Stimulated activated CD8-positive, alpha-beta memory T cell treated with anti-CD3 and anti-CD28 coated beads, Interleukin-15, amount 100 ng/mL, for 1 hour (primary cell): ENCODE measurements at regions not wholly inside any gene's neighbourhood (a gene's known extent, or its start where the extent isn't known, plus 50 kb on each side); places are given as distances from the start of the nearest gene placed in this dataset.

Source experiments
- DNase-seq: peaks from one replicate; pipeline ENCODE4 v3.0.0-alpha.2; 2020; ENCODE audit warnings: low read depth

DNA sequence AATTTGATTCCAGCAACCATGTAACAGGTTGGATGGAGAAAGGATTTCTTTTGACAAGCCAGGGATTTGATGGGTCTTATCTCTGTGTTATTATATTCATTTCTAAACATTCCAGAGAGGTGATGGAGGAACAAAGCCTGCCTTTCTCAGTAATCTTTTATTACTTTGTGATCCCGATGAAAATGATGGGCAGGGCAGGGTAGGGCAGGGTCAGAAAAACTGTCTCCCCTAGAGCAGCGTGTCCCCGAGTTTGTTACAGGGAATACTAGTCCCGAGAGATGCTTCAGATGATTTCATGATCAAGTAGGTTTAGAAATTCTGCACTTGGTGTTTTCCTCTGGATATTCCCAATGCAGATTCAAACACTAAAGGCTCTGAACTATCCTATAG lies 111.8 kb upstream of the RGMA start:
- DNase-seq: no peak

DNA sequence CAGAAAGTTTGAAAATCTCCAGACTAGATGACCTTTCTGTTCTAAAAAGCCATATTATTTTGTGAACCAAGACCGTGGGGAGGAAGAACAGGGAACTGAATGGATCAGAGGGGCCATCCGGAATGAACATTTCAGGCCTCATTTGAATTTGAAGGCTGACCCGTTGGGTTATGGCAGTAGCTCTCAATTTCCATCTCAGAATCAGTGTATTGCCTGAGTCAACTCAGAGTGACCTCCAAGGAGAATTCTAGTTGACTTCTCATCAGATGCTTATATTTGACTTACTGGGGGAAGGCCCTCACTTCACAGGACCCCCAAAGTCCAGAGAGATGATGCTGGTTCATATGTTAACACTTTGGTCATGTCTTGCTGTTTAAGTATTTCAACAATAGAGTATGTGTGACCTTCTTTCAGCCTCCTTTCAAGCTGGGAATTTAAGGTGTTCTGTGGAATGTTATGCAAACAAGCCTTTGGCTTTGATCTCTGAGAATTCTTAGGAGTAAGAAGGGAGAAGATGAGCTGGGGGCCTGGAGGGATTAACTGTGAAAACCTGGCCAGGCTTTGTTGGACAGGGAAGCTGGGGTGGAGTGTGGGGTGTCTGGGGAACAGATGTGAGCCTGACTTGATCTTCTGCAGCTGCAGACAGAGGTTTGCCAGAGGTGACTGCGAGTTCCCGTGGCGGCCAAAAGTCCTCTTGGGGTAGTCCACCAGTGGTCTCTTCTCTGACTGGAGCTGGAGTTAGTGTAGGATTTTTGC lies 111.2 kb upstream of the RGMA start:
- DNase-seq: no peak

GRCh38 chr15:93196135-93196670 lies 107.2 kb upstream of the RGMA start:
- DNase-seq: no peak

- no peak for DNase-seq
Observed at GRCh38 chr15:93195109-93195508, 106.1 kb upstream of the RGMA start.

DNA sequence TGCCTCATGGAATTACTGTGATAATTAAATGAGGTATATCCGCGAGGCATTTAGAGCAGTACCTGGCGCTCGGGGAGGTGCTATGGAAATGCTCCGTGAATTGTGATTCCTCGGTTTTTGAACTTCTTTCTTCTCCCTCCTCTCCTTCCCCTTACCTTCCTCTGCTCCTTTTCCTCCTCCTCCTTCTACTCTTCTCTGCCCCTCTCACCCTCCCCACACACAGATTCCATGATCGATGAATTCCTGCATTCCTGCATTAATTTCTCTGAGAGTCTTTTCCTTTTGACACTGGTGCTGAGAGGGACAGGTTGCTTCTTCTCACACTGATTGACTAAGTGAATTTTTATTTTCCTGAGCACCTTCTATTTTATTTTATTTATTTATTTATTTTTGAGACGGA lies 101.2 kb upstream of the RGMA start:
- DNase-seq: no peak

DNA sequence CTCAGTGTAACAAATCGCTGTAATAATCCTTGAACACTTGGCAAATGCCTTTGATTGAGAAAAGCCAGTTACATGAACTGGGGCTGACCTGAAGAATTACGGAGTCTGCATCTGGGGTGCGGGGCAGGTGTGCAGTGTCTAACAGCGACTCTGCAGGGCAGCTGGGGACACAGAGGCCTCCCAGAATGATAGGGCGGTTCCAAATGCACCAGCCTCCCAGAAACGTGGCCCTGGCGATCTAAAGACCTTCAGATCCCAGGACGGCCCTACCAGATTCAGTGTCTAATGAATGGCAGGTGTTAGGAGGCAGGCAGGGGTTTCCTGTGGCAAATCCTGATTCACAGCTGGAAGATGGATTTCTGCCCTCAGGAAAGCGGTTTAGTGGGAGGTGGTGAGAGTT lies 100.5 kb upstream of the RGMA start:
- DNase-seq: no peak

- no peak for DNase-seq
Observed at GRCh38 chr15:93188236-93188635, 99.2 kb upstream of the RGMA start.

- DNase-seq: no peak
Observed at GRCh38 chr15:93185796-93186195, 96.8 kb upstream of the RGMA start.

DNA sequence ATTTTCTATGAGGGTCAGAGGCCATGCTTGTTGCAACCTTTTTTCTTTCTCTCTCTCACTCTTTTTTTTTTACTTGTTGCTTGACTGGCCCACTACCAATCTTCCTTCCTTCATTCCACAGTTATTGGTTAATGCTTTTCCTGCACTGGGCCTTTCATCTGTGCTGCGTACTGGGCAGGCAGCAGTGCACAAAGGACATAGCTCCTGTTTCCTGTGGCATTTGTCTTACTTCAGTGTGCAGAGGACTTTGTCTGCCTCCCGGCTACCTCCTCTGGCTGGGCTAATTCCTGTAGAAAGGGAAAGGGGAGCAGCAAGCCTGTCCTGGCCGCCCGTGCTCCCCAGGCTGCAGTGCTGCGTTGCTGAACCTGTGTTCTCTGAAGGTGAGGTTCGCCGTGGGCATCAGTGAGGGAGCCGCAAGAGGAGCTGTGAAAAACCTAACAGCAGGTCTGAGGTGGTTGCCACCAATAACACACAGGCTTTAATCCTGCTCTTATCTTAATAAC lies 93.7 kb upstream of the RGMA start:
- no peak for DNase-seq

GRCh38 chr15:93180656-93181055 lies 91.6 kb upstream of the RGMA start:
- no peak for DNase-seq

DNA sequence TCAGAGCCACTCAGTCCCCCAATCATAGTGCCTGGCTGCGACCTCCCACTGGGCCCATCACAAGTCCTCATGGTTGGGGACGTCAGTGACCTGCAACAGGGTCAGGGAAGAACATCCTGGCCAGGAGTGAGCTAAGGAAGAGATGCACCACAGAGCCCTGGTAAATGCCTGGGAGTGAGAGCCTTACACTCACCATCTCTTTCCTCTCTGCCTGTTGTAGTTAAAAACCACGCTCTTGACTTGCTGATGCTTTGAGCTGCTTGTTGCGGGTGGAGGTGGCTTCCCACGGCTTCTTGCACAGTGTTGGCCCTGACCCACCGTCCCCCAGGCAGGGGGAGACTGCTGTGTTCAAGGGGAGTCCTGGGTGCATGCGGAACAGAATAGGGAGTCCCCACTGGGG lies 91.1 kb upstream of the RGMA start:
- no peak for DNase-seq

DNA sequence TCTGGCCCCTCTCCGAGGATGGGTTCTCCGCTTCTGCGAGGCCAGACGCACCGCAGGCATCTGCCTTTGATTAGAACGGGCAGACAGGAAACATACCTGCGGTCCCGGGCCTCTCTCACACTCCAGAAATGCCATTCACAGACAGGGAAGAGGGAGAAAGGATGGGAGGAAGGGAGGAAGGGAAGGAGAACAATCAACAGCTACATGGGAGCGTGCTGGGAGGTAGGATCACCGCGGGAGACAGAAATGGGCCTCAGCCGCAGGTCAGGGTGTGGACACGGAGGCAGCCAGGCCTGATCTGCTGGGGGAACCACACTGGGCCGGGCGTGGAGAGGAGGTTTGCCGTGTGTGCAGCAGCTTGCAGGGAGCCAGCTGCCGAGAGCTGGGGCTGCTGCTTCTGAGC lies 90.7 kb upstream of the RGMA start:
- DNase-seq: no peak

GRCh38 chr15:93179072-93179471 lies 90.1 kb upstream of the RGMA start:
- DNase-seq: no peak

- no peak for DNase-seq
Observed at GRCh38 chr15:93178371-93178770, 89.4 kb upstream of the RGMA start.

- DNase-seq: no peak
Observed at GRCh38 chr15:93176065-93176464, 87.1 kb upstream of the RGMA start.

GRCh38 chr15:93174836-93175235 lies 85.8 kb upstream of the RGMA start:
- DNase-seq: no peak

DNA sequence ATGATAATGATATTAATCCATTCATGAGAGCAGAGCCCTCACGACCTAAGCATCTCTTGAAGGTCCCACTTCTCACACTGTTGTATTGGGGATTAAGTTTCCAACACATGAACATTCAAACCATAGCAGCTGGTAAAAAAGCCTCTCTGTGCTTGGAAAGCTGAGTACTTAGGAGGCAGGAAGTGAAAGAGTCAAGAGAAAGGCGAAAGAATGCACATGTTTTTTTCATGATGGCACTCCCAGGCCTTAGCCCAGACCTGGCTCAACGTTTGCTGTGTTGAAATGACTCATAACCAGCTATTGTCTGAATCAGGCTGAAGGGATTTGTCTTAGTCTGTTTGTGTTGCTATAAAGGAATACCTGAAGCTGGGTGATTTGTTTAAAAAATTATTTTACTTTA lies 84.4 kb upstream of the RGMA start:
- DNase-seq: no peak

DNA sequence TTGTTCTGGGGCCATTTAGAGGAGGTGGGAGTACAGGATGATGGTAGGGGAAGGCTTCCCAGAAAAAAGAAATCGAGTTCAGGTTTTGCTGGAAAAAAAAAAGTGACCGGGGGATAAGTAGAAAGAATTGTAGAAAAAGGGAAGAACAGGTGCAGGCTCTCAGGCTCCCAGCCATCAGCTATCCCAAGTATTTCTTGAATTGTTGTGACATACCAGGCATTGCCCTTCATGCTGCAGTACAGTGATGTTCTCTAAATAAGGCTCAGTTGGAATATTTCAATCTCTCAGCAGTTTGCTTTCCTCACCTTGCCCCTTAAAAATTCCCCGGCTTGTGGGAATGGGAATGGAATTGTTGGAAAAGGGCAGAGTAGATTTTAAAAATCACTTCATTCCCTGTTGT lies 82.5 kb upstream of the RGMA start:
- no peak for DNase-seq

- DNase-seq: no peak
Observed at GRCh38 chr15:93170329-93170728, 81.3 kb upstream of the RGMA start.

DNA sequence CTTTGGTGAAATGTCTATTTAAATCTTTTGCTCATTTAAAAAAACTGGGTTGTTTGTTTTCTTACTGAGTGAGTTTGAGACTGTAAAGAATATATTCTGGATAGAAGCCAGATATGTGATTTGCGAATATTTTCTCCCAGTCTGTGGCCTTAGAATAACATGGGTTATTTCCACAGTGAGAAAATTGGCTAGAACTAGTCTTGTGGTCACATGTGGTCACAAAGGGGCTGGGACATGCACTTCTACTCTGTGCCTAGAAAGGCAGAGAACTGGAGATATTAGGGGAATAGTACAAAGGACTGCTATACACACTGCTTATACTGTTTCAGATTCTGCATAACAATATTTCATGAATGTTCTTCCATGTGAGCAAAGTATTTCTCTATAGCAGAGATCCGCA lies 79.9 kb upstream of the RGMA start:
- no peak for DNase-seq

GRCh38 chr15:93167291-93167690 lies 78.3 kb upstream of the RGMA start:
- no peak for DNase-seq

GRCh38 chr15:93166675-93167074 lies 77.7 kb upstream of the RGMA start:
- DNase-seq: no peak

GRCh38 chr15:93165734-93166470 lies 76.9 kb upstream of the RGMA start:
- DNase-seq: no peak
